Endothelial cell of umbilical vein (primary cell): ENCODE measurements at regions not wholly inside any gene's neighbourhood (a gene's known extent, or its start where the extent isn't known, plus 50 kb on each side); places are given as distances from the start of the nearest gene placed in this dataset.

ENCODE experiments used
- CTCF ChIP-seq, 2 donors: IDR thresholded peaks; 1 replicate in 1 of 2; 2 replicates in 1 of 2; pipeline ENCODE4 v1.5.1; 2011; ENCODE audit warnings: low read length in 2 of 2, mild to moderate bottlenecking in 2 of 2, moderate library complexity in 2 of 2, control low read depth in 1 of 2, inconsistent platforms in 1 of 2, low read depth in 1 of 2; ENCODE audit not compliant: insufficient read depth in 1 of 2; ENCODE audit errors: extremely low read depth in 1 of 2
- EZH2 ChIP-seq: IDR thresholded peaks from 2 replicates; pipeline ENCODE4 v1.6.1; 2012; ENCODE audit warnings: borderline replicate concordance, low read depth, mild to moderate bottlenecking, moderate library complexity, low read length, inconsistent platforms; ENCODE audit not compliant: severe bottlenecking
- FOS ChIP-seq: IDR thresholded peaks from 2 replicates; pipeline ENCODE4 v1.6.1; 2011; ENCODE audit warnings: mild to moderate bottlenecking, low read length, moderate library complexity, borderline replicate concordance; ENCODE audit not compliant: insufficient read depth
- GATA2 ChIP-seq: IDR thresholded peaks from 2 replicates; pipeline ENCODE4 v1.7.0; 2011; ENCODE audit warnings: low read depth, mild to moderate bottlenecking, moderate library complexity, mixed read lengths, low read length; ENCODE audit not compliant: insufficient read length, insufficient read depth
- JUN ChIP-seq: IDR thresholded peaks from 2 replicates; pipeline ENCODE4 v1.6.1; 2011; ENCODE audit warnings: borderline replicate concordance, low read depth; ENCODE audit not compliant: insufficient read length, insufficient read depth
- MAX ChIP-seq: IDR thresholded peaks from 2 replicates; pipeline ENCODE4 v1.6.1; 2011; ENCODE audit not compliant: insufficient read depth, insufficient read length
- MYC ChIP-seq: IDR thresholded peaks from one replicate; pipeline ENCODE4 v1.6.1; 2011; ENCODE audit warnings: mild to moderate bottlenecking, low read depth, low read length
- POLR2A ChIP-seq: IDR thresholded peaks from 2 replicates; pipeline ENCODE4 v1.6.1; 2012; ENCODE audit warnings: low read depth, mild to moderate bottlenecking, control low read depth, low read length
- POLR2AphosphoS5 ChIP-seq: IDR thresholded peaks from 2 replicates; pipeline ENCODE4 v1.6.1; 2012; ENCODE audit warnings: low read depth, mild to moderate bottlenecking, control low read depth, low read length, moderate library complexity; ENCODE audit not compliant: insufficient read depth

- TF ChIP-seq EZH2 (no peak), MYC (no peak), POLR2AphosphoS5 (no peak), MAX (no peak), CTCF (IDR thresholded peaks at IDR 0.05; ENCODE audit: extremely low read depth in 1 of 2, insufficient read depth in 1 of 2, low read depth in 1 of 2, low read length in 2 of 2) (no peak), POLR2A (no peak), JUN (no peak), GATA2 (no peak), FOS (no peak)
Observed at GRCh38 chr15:35698966-35699575, 153.1 kb upstream of the DPH6 start.
